A673 (cell line): ENCODE measurements at regions not wholly inside any gene's neighbourhood (a gene's known extent, or its start where the extent isn't known, plus 50 kb on each side); places are given as distances from the start of the nearest gene placed in this dataset.

Experiments used
- BruUV-seq: library from RNA; stranded (reverse); fragments of 400-500 nt; replicated peaks from 2 replicates; lab custom pipeline; 2021; lab: Mats Ljungman, UMichigan
- CTCF ChIA-PET: fragments of 300-600 bp; sonication (Branson Sonifier 250); formaldehyde crosslinking; loops from one replicate; lab custom pipeline; 2022; ENCODE audit warnings: antibody characterized with exemption; lab: Charles Lee
- POLR2A ChIA-PET: fragments of 300-600 bp; sonication (Branson Sonifier 250); formaldehyde crosslinking; loops from one replicate; lab custom pipeline; 2022; ENCODE audit warnings: antibody characterized with exemption; ENCODE audit not compliant: low non-redundant PET; lab: Charles Lee
- DNase-seq: peaks from one replicate; pipeline ENCODE4 v3.0.0-alpha.2; 2015; ENCODE audit warnings: low spot score
- H3K27ac ChIP-seq: fragments of 200-600 bp; sonication (generic); 2 replicates; pipeline ENCODE4 v1.5.1; 2016; ENCODE audit warnings: mixed run types, low read depth, mild to moderate bottlenecking, mixed read lengths, antibody characterized with exemption, low read length; ENCODE audit not compliant: poor library complexity, severe bottlenecking
- H3K27me3 ChIP-seq: fragments of 200-600 bp; sonication (generic); replicated peaks from 2 replicates; pipeline ENCODE4 v1.6.1; 2017; ENCODE audit warnings: mixed run types, low read depth, mild to moderate bottlenecking, mixed read lengths, antibody characterized with exemption, low read length; ENCODE audit not compliant: insufficient read depth, poor library complexity
- H3K36me3 ChIP-seq: fragments of 200-600 bp; sonication (generic); 2 replicates; pipeline ENCODE4 v1.6.1; 2016; ENCODE audit warnings: mixed run types, mild to moderate bottlenecking, mixed read lengths, antibody characterized with exemption, low read length; ENCODE audit not compliant: insufficient read depth, poor library complexity, severe bottlenecking
- H3K4me1 ChIP-seq: fragments of 200-600 bp; sonication (generic); 2 replicates; pipeline ENCODE4 v1.6.1; 2017; ENCODE audit warnings: mixed run types, mild to moderate bottlenecking, mixed read lengths, antibody characterized with exemption, low read length; ENCODE audit not compliant: insufficient read depth, poor library complexity, severe bottlenecking
- H3K4me3 ChIP-seq: fragments of 200-600 bp; sonication (generic); 2 replicates; pipeline ENCODE4 v1.5.1; 2016; ENCODE audit warnings: low read depth, mixed run types, mild to moderate bottlenecking, mixed read lengths, low read length; ENCODE audit not compliant: poor library complexity, severe bottlenecking
- H3K9me3 ChIP-seq: fragments of 200-600 bp; sonication (generic); 2 replicates; pipeline ENCODE4 v1.6.1; 2016; ENCODE audit warnings: mixed run types, low read depth, mild to moderate bottlenecking, mixed read lengths, antibody characterized with exemption, low read length; ENCODE audit not compliant: poor library complexity, severe bottlenecking
- EZH2 ChIP-seq: fragments of 200-600 bp; sonication (generic); IDR thresholded peaks from 2 replicates; pipeline ENCODE4 v1.6.1; 2017; ENCODE audit warnings: borderline replicate concordance, low read depth, mild to moderate bottlenecking, mixed read lengths, antibody characterized with exemption, low read length; ENCODE audit not compliant: poor library complexity, severe bottlenecking
- intact Hi-C: fragments of 100-400 bp; cut with micrococcal nuclease; formaldehyde crosslinking; loops from one replicate; pipeline ENCODE4 v1.10.0; 2022; ENCODE audit not compliant: unreplicated experiment
- TF ChIP-seq, protein P1 (sequence below): fragments of 300-800, 200-600 bp; sonication (generic); conservative IDR thresholded peaks from 2 replicates; pipeline ENCODE4 v1.5.1; 2017; ENCODE audit warnings: low read depth, mild to moderate bottlenecking, antibody characterized with exemption, low read length, moderate library complexity, mixed read lengths

DNA sequence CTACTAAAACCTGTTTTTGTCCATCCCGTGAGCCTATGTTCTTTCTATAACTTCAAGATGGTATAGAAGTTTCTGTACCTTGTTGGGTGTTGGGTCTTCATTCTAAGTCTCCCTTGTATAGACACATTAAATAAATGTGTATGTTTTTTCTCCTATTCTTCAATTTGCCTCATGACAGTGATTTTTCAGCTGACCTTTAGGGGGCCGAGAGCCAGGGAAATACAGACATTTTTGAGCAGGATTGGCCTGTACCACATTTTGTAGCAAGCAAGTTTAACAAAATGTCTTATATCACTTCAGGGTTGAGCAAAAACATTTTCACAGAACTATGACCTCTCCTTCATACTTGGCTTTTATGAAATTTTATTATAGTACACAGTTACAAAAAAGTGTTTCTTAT lies 495.4 kb upstream of the CDH7 start:
- no peak for TF ChIP-seq EZH2
- TF ChIP-seq, protein P1, sequence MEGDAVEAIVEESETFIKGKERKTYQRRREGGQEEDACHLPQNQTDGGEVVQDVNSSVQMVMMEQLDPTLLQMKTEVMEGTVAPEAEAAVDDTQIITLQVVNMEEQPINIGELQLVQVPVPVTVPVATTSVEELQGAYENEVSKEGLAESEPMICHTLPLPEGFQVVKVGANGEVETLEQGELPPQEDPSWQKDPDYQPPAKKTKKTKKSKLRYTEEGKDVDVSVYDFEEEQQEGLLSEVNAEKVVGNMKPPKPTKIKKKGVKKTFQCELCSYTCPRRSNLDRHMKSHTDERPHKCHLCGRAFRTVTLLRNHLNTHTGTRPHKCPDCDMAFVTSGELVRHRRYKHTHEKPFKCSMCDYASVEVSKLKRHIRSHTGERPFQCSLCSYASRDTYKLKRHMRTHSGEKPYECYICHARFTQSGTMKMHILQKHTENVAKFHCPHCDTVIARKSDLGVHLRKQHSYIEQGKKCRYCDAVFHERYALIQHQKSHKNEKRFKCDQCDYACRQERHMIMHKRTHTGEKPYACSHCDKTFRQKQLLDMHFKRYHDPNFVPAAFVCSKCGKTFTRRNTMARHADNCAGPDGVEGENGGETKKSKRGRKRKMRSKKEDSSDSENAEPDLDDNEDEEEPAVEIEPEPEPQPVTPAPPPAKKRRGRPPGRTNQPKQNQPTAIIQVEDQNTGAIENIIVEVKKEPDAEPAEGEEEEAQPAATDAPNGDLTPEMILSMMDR: 0 out of 2 replicates have a peak, but pooled peaks have one; percentile 14
- DNase-seq: no peak
- Histone ChIP-seq H3K9me3 (no peaks in the 10 kb centered on the region), H3K27ac (no peak overlapping the region), H3K36me3 (no peaks in the 10 kb centered on the region), H3K4me3 (no peak overlapping the region), H3K4me1 (no peaks in the 10 kb centered on the region), H3K27me3 (no peaks in the 10 kb centered on the region)
- no TSS peak for BruUV-seq
- ChIA-PET POLR2A (no interaction called here), CTCF (no interaction called here)
- intact Hi-C loops: no loop called here

DNA sequence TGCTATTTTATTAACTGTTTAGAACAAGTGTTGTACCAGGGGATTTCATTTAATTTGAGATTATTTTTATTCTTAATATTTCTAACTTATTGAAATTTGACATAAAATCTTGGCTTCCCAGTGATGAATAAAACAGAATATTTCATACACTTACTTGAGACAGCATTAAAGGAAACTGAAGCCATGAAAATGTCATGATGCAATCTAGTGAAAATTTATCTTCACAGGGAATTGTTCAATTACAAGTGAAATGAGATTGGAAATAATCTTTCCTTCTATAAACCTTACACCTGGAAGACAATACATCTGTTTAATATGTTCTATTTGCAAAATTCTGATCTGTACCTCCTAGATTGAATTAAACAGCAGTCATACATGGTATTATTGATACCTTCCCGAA lies 511.0 kb upstream of the CDH7 start:
- Histone ChIP-seq H3K27ac (no peak overlapping the region), H3K27me3 (no peaks in the 10 kb centered on the region), H3K36me3 (no peaks in the 10 kb centered on the region), H3K4me1 (peaks cover 13% of the 10 kb centered on the region), H3K9me3 (no peaks in the 10 kb centered on the region), H3K4me3 (no peak overlapping the region)
- DNase-seq: no peak
- ChIA-PET POLR2A (no interaction called here), CTCF (no interaction called here)
- intact Hi-C loops: no loop called here
- BruUV-seq: no TSS peak
- TF ChIP-seq, protein P1: no peak
- no peak for TF ChIP-seq EZH2

DNA sequence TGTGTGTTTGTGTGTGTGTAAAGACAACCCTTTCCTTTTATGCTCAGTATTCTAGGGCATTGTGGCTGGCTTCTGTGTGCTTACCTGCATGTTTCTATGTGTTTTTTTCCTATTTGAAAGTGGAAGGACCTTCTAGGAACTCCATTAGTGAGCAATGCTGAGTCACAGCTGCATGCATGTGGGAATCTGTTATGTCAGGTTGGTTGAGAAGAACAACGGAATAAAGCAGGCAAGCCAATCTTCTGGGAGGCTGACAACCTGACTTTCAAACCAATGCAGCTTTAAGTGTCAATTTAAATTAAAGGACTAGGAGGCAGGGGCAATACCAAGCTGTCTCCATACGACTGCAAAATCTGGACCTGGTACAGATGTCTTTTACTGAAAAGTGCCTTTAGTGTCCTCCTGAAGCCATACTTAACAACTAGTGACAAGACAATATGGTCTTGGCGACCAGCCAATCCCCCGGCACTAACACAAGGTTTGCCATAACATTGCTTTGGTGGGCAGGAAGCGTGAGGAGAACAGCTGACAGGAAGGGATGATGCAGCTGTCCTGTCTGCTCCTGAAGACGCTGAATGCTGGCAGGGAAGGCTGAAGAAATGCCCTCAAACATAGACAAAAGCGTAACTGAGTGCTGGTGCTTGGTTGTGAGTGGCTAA lies 514.7 kb upstream of the CDH7 start:
- CTCF ChIA-PET: no interaction called here
- POLR2A ChIA-PET: no interaction called here
- peak; percentile 81 for DNase-seq
- intact Hi-C loops: no loop called here
- H3K36me3 ChIP-seq: no peaks in the 10 kb centered on the region
- no peak for TF ChIP-seq EZH2
- TF ChIP-seq, protein P1: no peak
- no peak overlapping the region for H3K4me3 ChIP-seq
- H3K27me3 ChIP-seq: no peaks in the 10 kb centered on the region
- H3K4me1 ChIP-seq: peaks cover 13% of the 10 kb centered on the region
- no peaks in the 10 kb centered on the region for H3K9me3 ChIP-seq
- no TSS peak for BruUV-seq
- no peak overlapping the region for H3K27ac ChIP-seq
